Smooth muscle cell (in vitro differentiated cells): ENCODE measurements at regions not wholly inside any gene's neighbourhood (a gene's known extent, or its start where the extent isn't known, plus 50 kb on each side); places are given as distances from the start of the nearest gene placed in this dataset.

Source experiments
- DNase-seq: peaks from one replicate; lab custom pipeline; 2025; ENCODE audit not compliant: unreplicated experiment; lab: John Stamatoyannopoulos, UW
- H2AFZ ChIP-seq: fragments of 200-600 bp; sonication (generic); 2 replicates; pipeline ENCODE4 v1.6.0; 2016; ENCODE audit warnings: antibody characterized with exemption, low read depth, mild to moderate bottlenecking
- H3F3A ChIP-seq: fragments of 200-600 bp; sonication (generic); 2 replicates; pipeline ENCODE4 v1.6.0; 2017; ENCODE audit warnings: antibody characterized with exemption, low read depth
- H3K27ac ChIP-seq: fragments of 200-600 bp; sonication (generic); 2 replicates; pipeline ENCODE4 v1.5.1; 2016; ENCODE audit warnings: low read depth, mild to moderate bottlenecking
- H3K27me3 ChIP-seq: fragments of 200-600 bp; sonication (generic); 2 replicates; pipeline ENCODE4 v1.6.1; 2016; ENCODE audit warnings: low read depth, mild to moderate bottlenecking
- H3K36me3 ChIP-seq: fragments of 200-600 bp; sonication (generic); 2 replicates; pipeline ENCODE4 v1.5.1; 2016; ENCODE audit warnings: low read depth
- H3K4me1 ChIP-seq: fragments of 200-600 bp; sonication (generic); 2 replicates; pipeline ENCODE4 v1.5.1; 2016; ENCODE audit warnings: low read depth
- H3K4me2 ChIP-seq: fragments of 200-600 bp; sonication (generic); 2 replicates; pipeline ENCODE4 v1.6.0; 2016; ENCODE audit warnings: mild to moderate bottlenecking
- H3K4me3 ChIP-seq: fragments of 200-600 bp; sonication (generic); 2 replicates; pipeline ENCODE4 v1.5.1; 2016; ENCODE audit warnings: mild to moderate bottlenecking
- H3K79me2 ChIP-seq: fragments of 200-600 bp; sonication (generic); 2 replicates; pipeline ENCODE4 v1.6.0; 2016; ENCODE audit warnings: low read depth, mild to moderate bottlenecking
- H3K9ac ChIP-seq: fragments of 200-600 bp; sonication (generic); 2 replicates; pipeline ENCODE4 v1.6.0; 2016; ENCODE audit warnings: low read depth
- H3K9me3 ChIP-seq: fragments of 200-600 bp; sonication (generic); replicated peaks from 2 replicates; pipeline ENCODE4 v1.5.1; 2016; ENCODE audit warnings: low read depth
- H4K20me1 ChIP-seq: fragments of 200-600 bp; sonication (generic); 2 replicates; pipeline ENCODE4 v1.6.0; 2016; ENCODE audit warnings: low read depth
- CTCF ChIP-seq: fragments of 200-600 bp; sonication (generic); IDR thresholded peaks from 2 replicates; pipeline ENCODE4 v1.5.1; 2017; ENCODE audit warnings: borderline replicate concordance, mild to moderate bottlenecking, antibody characterized with exemption; ENCODE audit not compliant: insufficient read depth, poor library complexity, severe bottlenecking
- WGBS: methylation state at CpG from one replicate; pipeline ENCODE4 v1.1.7; 2016; ENCODE audit warnings: low lambda C conversion rate; 5-methylcytosine and 5-hydroxymethylcytosine counted together

GRCh38 chr2:155424518-155424917 is 726.0 kb downstream of the KCNJ3 start:
- no peak overlapping the region for H3K4me2 ChIP-seq
- H3K36me3 ChIP-seq: no peaks in the 10 kb centered on the region
- DNase-seq: no peak
- no peaks in the 10 kb centered on the region for H3K79me2 ChIP-seq
- H3F3A ChIP-seq: no peaks in the 10 kb centered on the region
- no peaks in the 10 kb centered on the region for H4K20me1 ChIP-seq
- no peaks in the 10 kb centered on the region for H3K4me1 ChIP-seq
- no peaks in the 10 kb centered on the region for H3K27me3 ChIP-seq
- H3K4me3 ChIP-seq: no peak overlapping the region
- no peak overlapping the region for H3K9ac ChIP-seq
- no peak for TF ChIP-seq CTCF
- H3K27ac ChIP-seq: no peak overlapping the region
- 91% methylated on average over 2 of the region's 2 CpGs for WGBS
- no peaks in the 10 kb centered on the region for H3K9me3 ChIP-seq
- no peak overlapping the region for H2AFZ ChIP-seq

- WGBS: 45% methylated on average over 1 of the region's 1 CpG
- no peaks in the 10 kb centered on the region for H3F3A ChIP-seq
- H3K36me3 ChIP-seq: no peaks in the 10 kb centered on the region
- no peak overlapping the region for H3K27ac ChIP-seq
- no peaks in the 10 kb centered on the region for H4K20me1 ChIP-seq
- no peak for DNase-seq
- no peak overlapping the region for H3K4me2 ChIP-seq
- H3K27me3 ChIP-seq: no peaks in the 10 kb centered on the region
- H3K79me2 ChIP-seq: no peaks in the 10 kb centered on the region
- no peak overlapping the region for H2AFZ ChIP-seq
- no peak for TF ChIP-seq CTCF
- no peak overlapping the region for H3K4me3 ChIP-seq
- no peak overlapping the region for H3K9ac ChIP-seq
- H3K9me3 ChIP-seq: no peaks in the 10 kb centered on the region
- no peaks in the 10 kb centered on the region for H3K4me1 ChIP-seq
These were observed 720.3 kb downstream of the KCNJ3 start for GRCh38 chr2:155418753-155419152.

- H3K4me2 ChIP-seq: no peak overlapping the region
- H3K4me3 ChIP-seq: no peak overlapping the region
- no peaks in the 10 kb centered on the region for H3K9me3 ChIP-seq
- H3K36me3 ChIP-seq: no peaks in the 10 kb centered on the region
- DNase-seq: no peak
- no peaks in the 10 kb centered on the region for H3F3A ChIP-seq
- H4K20me1 ChIP-seq: no peaks in the 10 kb centered on the region
- H3K27me3 ChIP-seq: no peaks in the 10 kb centered on the region
- H3K4me1 ChIP-seq: no peaks in the 10 kb centered on the region
- H3K27ac ChIP-seq: no peak overlapping the region
- H3K9ac ChIP-seq: no peak overlapping the region
- no peaks in the 10 kb centered on the region for H3K79me2 ChIP-seq
- no peak for TF ChIP-seq CTCF
- WGBS: 74% methylated on average over 1 of the region's 1 CpG
- no peak overlapping the region for H2AFZ ChIP-seq
These were observed 714.1 kb downstream of the KCNJ3 start for GRCh38 chr2:155412598-155412997.

DNA sequence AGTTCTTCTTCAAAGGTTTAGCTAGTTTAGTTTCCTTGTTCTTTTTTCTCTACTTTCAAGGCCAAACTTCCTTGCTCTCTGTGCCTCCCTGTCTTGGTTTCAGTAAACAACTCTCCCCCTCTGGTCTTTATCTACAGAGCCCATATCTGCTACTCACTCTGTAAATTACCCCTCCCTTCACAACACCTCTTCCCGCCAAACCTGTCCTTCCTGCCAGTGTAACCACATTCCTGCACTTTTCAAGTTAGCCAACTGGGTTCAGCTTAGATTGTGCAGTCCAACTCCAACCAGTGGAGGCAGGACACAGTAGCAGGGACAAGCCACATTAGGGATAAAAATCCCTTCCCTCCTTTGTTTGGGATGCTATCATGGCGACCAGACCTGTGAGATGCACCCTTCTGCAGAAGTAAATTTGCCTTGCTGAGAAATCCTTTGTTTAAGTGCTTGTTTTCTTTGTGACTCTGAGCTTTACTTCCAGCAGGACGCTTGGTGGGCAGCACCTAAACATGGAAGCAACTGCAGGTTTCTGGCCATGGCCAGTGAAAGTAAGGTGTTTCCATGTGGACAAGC is 706.0 kb downstream of the KCNJ3 start:
- 57% methylated on average over 3 of the region's 3 CpGs for WGBS
- Histone ChIP-seq H3K27me3 (no peaks in the 10 kb centered on the region), H3K9ac (no peak overlapping the region), H3K79me2 (no peaks in the 10 kb centered on the region), H3K9me3 (no peaks in the 10 kb centered on the region), H3K36me3 (no peaks in the 10 kb centered on the region), H3K27ac (no peak overlapping the region), H4K20me1 (no peaks in the 10 kb centered on the region), H3K4me2 (no peak overlapping the region), H2AFZ (no peak overlapping the region), H3K4me1 (no peaks in the 10 kb centered on the region), H3K4me3 (no peak overlapping the region), H3F3A (no peaks in the 10 kb centered on the region)
- DNase-seq: no peak
- TF ChIP-seq CTCF: no peak
